Neuronal stem cell (in vitro differentiated cells): ENCODE measurements at regions not wholly inside any gene's neighbourhood (a gene's known extent, or its start where the extent isn't known, plus 50 kb on each side); places are given as distances from the start of the nearest gene placed in this dataset.

Experiments used
- DNase-seq: peaks from one replicate; pipeline ENCODE4 v3.0.0-alpha.2; 2013; ENCODE audit warnings: low spot score
- H2AFZ ChIP-seq: one replicate; pipeline ENCODE4 v1.6.1; 2013; ENCODE audit warnings: mild to moderate bottlenecking, low read length, inconsistent platforms
- H2AK5ac ChIP-seq: 2 replicates; pipeline ENCODE4 v1.6.1; 2013; ENCODE audit warnings: low read depth, mild to moderate bottlenecking, inconsistent platforms, low read length, moderate library complexity, mixed read lengths
- H2BK120ac ChIP-seq: 2 replicates; pipeline ENCODE4 v1.6.1; 2013; ENCODE audit warnings: low read depth, mild to moderate bottlenecking, inconsistent platforms, low read length, moderate library complexity, mixed read lengths
- H2BK12ac ChIP-seq: one replicate; pipeline ENCODE4 v1.6.1; 2013; ENCODE audit warnings: low read length, inconsistent platforms
- H2BK15ac ChIP-seq: 2 replicates; pipeline ENCODE4 v1.6.1; 2013; ENCODE audit warnings: mild to moderate bottlenecking, low read length, inconsistent platforms, mixed read lengths
- H2BK5ac ChIP-seq: one replicate; pipeline ENCODE4 v1.6.1; 2013; ENCODE audit warnings: inconsistent platforms, mild to moderate bottlenecking, low read length, moderate library complexity
- H3K14ac ChIP-seq: one replicate; pipeline ENCODE4 v1.6.1; 2013; ENCODE audit warnings: low read length, inconsistent platforms
- H3K18ac ChIP-seq: 2 replicates; pipeline ENCODE4 v1.6.1; 2013; ENCODE audit warnings: low read length, inconsistent platforms
- H3K23ac ChIP-seq: 2 replicates; pipeline ENCODE4 v1.6.1; 2013; ENCODE audit warnings: low read depth, mild to moderate bottlenecking, mixed read lengths, low read length, inconsistent platforms; ENCODE audit not compliant: poor library complexity
- H3K27ac ChIP-seq: replicated peaks from 3 replicates; pipeline ENCODE4 v1.5.1; 2013; ENCODE audit warnings: low read length, inconsistent platforms
- H3K27me3 ChIP-seq, 3 experiments: 2 replicates each; pipeline ENCODE4 v1.6.1; 2013; ENCODE audit warnings: low read length in 3 of 3, mild to moderate bottlenecking in 2 of 3, inconsistent platforms in 1 of 3, low read depth in 1 of 3, mixed read lengths in 1 of 3, moderate library complexity in 1 of 3; ENCODE audit not compliant: control insufficient read depth in 3 of 3, insufficient read depth in 3 of 3
- H3K36me3 ChIP-seq, 2 donors: replicated peaks in 1 of 2; 2 replicates each; pipeline ENCODE4 v1.6.1; 2013; ENCODE audit warnings: low read length in 2 of 2; ENCODE audit not compliant: control insufficient read depth in 2 of 2, insufficient read depth in 2 of 2
- H3K4ac ChIP-seq: 2 replicates; pipeline ENCODE4 v1.6.1; 2013; ENCODE audit warnings: inconsistent platforms, mild to moderate bottlenecking, low read length, moderate library complexity
- H3K4me1 ChIP-seq, 2 donors: 1 replicate in 1 of 2; 2 replicates in 1 of 2; pipeline ENCODE4 v1.6.1; 2013; ENCODE audit warnings: low read length in 2 of 2, low read depth in 1 of 2; ENCODE audit not compliant: control insufficient read depth in 2 of 2, insufficient read depth in 1 of 2
- H3K4me2 ChIP-seq: one replicate; pipeline ENCODE4 v1.6.1; 2013; ENCODE audit warnings: mild to moderate bottlenecking, low read length, inconsistent platforms; ENCODE audit not compliant: insufficient read depth, poor library complexity, severe bottlenecking
- H3K4me3 ChIP-seq, 2 donors: 2 replicates each; pipeline ENCODE4 v1.5.1; 2013; ENCODE audit warnings: low read length in 2 of 2, mild to moderate bottlenecking in 2 of 2, inconsistent platforms in 1 of 2, moderate library complexity in 1 of 2
- H3K79me1 ChIP-seq: one replicate; pipeline ENCODE4 v1.6.1; 2013; ENCODE audit warnings: low read depth, mild to moderate bottlenecking, inconsistent platforms, low read length, moderate library complexity
- H3K9ac ChIP-seq: one replicate; pipeline ENCODE4 v1.6.1; 2013; ENCODE audit warnings: mild to moderate bottlenecking, low read depth, low read length, inconsistent platforms; ENCODE audit not compliant: poor library complexity
- H3K9me3 ChIP-seq, 2 donors: replicated peaks in 1 of 2; 2 replicates each; pipeline versions ENCODE3 to v1.6.1; 2013; ENCODE audit warnings: low read length in 2 of 2, mild to moderate bottlenecking in 2 of 2, inconsistent platforms in 1 of 2, low read depth in 1 of 2, mixed read lengths in 1 of 2, moderate library complexity in 1 of 2; ENCODE audit not compliant: control insufficient read depth in 2 of 2, insufficient read depth in 1 of 2
- H4K8ac ChIP-seq: one replicate; pipeline ENCODE4 v1.6.1; 2013; ENCODE audit warnings: low read depth, mild to moderate bottlenecking, inconsistent platforms, low read length, moderate library complexity
- H4K91ac ChIP-seq: one replicate; pipeline ENCODE4 v1.6.1; 2013; ENCODE audit warnings: low read length, low read depth, mild to moderate bottlenecking, inconsistent platforms; ENCODE audit not compliant: poor library complexity
- WGBS, 2 donors: extraction: QIAGEN DNeasy Blood & Tissue Kit; methylation state at CpG; one replicate each; pipeline ENCODE4 v1.1.7; 2013; ENCODE audit warnings: missing lambda C conversion rate in 2 of 2, mixed read lengths in 1 of 2; ENCODE audit not compliant: insufficient read length in 2 of 2, insufficient replicate concordance in 1 of 2; ENCODE audit errors: extremely low coverage in 2 of 2; 5-methylcytosine and 5-hydroxymethylcytosine counted together

DNA sequence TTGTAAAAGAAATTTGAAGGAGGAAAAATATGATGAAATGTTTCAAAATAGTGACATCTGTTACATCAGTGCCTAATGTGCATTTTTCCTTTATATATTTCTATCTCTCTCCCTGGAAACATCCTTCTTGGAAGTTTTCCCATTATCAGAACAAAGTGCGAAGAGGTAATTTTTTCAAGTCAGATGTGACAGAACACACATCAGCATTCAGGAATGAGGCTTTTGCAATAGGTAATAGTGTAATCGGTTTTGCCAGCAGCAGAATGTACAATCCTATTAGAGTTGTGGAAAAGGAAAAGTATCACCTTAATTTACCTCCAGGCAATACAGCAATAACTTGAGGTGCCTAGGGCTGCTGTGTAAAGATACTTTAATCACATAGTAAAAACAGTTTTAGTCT, 275.8 kb downstream of the FAT3 start:
- Histone ChIP-seq H3K9me3 (no peaks in the 10 kb centered on the region), H3K4ac (no peak overlapping the region), H3K4me1 (peaks cover 2 to 4% of the 10 kb centered on the region in 2 donors), H4K91ac (no peak overlapping the region), H3K23ac (no peak overlapping the region), H3K4me3 (no peak overlapping the region), H2BK120ac (no peak overlapping the region), H3K36me3 (peaks cover 0 to 2% of the 10 kb centered on the region in 2 donors), H4K8ac (no peak overlapping the region), H3K9ac (no peak overlapping the region), H3K4me2 (no peak overlapping the region), H2BK5ac (no peak overlapping the region), H2AK5ac (no peak overlapping the region), H3K79me1 (no peaks in the 10 kb centered on the region), H3K27ac (no peak overlapping the region), H2AFZ (no peak overlapping the region), H3K27me3 (no peaks in the 10 kb centered on the region), H3K14ac (no peak overlapping the region), H2BK15ac (no peak overlapping the region), H2BK12ac (no peak overlapping the region), H3K18ac (no peak overlapping the region)
- no peak for DNase-seq
- no CpG with 5 or more reads among the region's 2 CpGs for WGBS, 2 donors

- H4K91ac ChIP-seq = no peak overlapping the region
- H2BK120ac ChIP-seq = no peak overlapping the region
- WGBS, 2 donors = no CpG with 5 or more reads among the region's 5 CpGs
- H4K8ac ChIP-seq = no peak overlapping the region
- H2AK5ac ChIP-seq = no peak overlapping the region
- no peak overlapping the region for H2AFZ ChIP-seq
- H3K4me3 ChIP-seq = no peak overlapping the region
- no peaks in the 10 kb centered on the region for H3K36me3 ChIP-seq
- no peak overlapping the region for H2BK15ac ChIP-seq
- no peak overlapping the region for H3K14ac ChIP-seq
- H3K9me3 ChIP-seq = no peaks in the 10 kb centered on the region
- H3K4me2 ChIP-seq = no peak overlapping the region
- peaks cover 4 to 5% of the 10 kb centered on the region in 2 donors for H3K4me1 ChIP-seq
- H3K27me3 ChIP-seq = no peaks in the 10 kb centered on the region
- H3K9ac ChIP-seq = no peak overlapping the region
- H3K79me1 ChIP-seq = no peaks in the 10 kb centered on the region
- no peak overlapping the region for H2BK5ac ChIP-seq
- H3K4ac ChIP-seq = no peak overlapping the region
- H3K27ac ChIP-seq = no peak overlapping the region
- no peak for DNase-seq
- no peak overlapping the region for H3K18ac ChIP-seq
- no peak overlapping the region for H3K23ac ChIP-seq
- H2BK12ac ChIP-seq = no peak overlapping the region
Observed at GRCh38 chr11:92501066-92501739, 276.6 kb downstream of the FAT3 start.

GRCh38 chr11:92504004-92504403, 279.4 kb downstream of the FAT3 start:
- Histone ChIP-seq H2BK120ac (no peak overlapping the region), H2AK5ac (no peak overlapping the region), H2AFZ (no peak overlapping the region), H2BK5ac (no peak overlapping the region), H3K27me3 (no peaks in the 10 kb centered on the region), H3K36me3 (no peaks in the 10 kb centered on the region), H2BK15ac (no peak overlapping the region), H3K23ac (no peak overlapping the region), H3K14ac (no peak overlapping the region), H3K79me1 (no peaks in the 10 kb centered on the region), H3K9me3 (no peaks in the 10 kb centered on the region), H4K8ac (no peak overlapping the region), H4K91ac (no peak overlapping the region), H2BK12ac (no peak overlapping the region), H3K4ac (no peak overlapping the region), H3K4me2 (no peak overlapping the region), H3K18ac (no peak overlapping the region), H3K9ac (no peak overlapping the region), H3K4me3 (no peak overlapping the region), H3K4me1 (peaks cover 5 to 11% of the 10 kb centered on the region in 2 donors), H3K27ac (no peak overlapping the region)
- no peak for DNase-seq

- peaks cover 5 to 11% of the 10 kb centered on the region in 2 donors for H3K4me1 ChIP-seq
Observed at GRCh38 chr11:92504534-92504933, 279.9 kb downstream of the FAT3 start.

More at GRCh38 chr11:92504534-92504933, 279.9 kb downstream of the FAT3 start:
- H3K9ac ChIP-seq = no peak overlapping the region
- no peak overlapping the region for H2BK5ac ChIP-seq
- no peak overlapping the region for H4K8ac ChIP-seq
- H3K36me3 ChIP-seq = no peaks in the 10 kb centered on the region
- no peak overlapping the region for H3K18ac ChIP-seq
- H2BK15ac ChIP-seq = no peak overlapping the region
- H3K4me3 ChIP-seq = no peak overlapping the region
- no peak overlapping the region for H3K4me2 ChIP-seq
- no peak overlapping the region for H3K23ac ChIP-seq
- no peak overlapping the region for H2BK120ac ChIP-seq
- WGBS, 2 donors = no CpG with 5 or more reads among the region's 2 CpGs
- H2AK5ac ChIP-seq = no peak overlapping the region
- no peaks in the 10 kb centered on the region for H3K27me3 ChIP-seq
- no peak for DNase-seq
- no peak overlapping the region for H2AFZ ChIP-seq
- no peaks in the 10 kb centered on the region for H3K79me1 ChIP-seq
- no peak overlapping the region for H3K4ac ChIP-seq
- H3K14ac ChIP-seq = no peak overlapping the region
- H2BK12ac ChIP-seq = no peak overlapping the region
- no peak overlapping the region for H4K91ac ChIP-seq
- H3K9me3 ChIP-seq = no peaks in the 10 kb centered on the region
- no peak overlapping the region for H3K27ac ChIP-seq
